GM23338 (cell line): ENCODE measurements at regions not wholly inside any gene's neighbourhood (a gene's known extent, or its start where the extent isn't known, plus 50 kb on each side); places are given as distances from the start of the nearest gene placed in this dataset.

ENCODE experiments used
- ATAC-seq: fragments of 200-7000 bp; cut with Tn5 transposase; 3 replicates; pipeline ENCODE4 v1.9.1; 2020
- DNase-seq: peaks from one replicate; pipeline ENCODE4 v3.0.0-alpha.2; 2015; ENCODE audit warnings: low spot score
- H2AFZ ChIP-seq: fragments of 200-600 bp; sonication (generic); 2 replicates; pipeline ENCODE4 v1.8.0; 2016; ENCODE audit warnings: antibody characterized with exemption, mild to moderate bottlenecking, moderate library complexity
- H3F3A ChIP-seq: fragments of 200-600 bp; sonication (generic); replicated peaks from 2 replicates; pipeline ENCODE4 v1.8.0; 2017; ENCODE audit warnings: antibody characterized with exemption, mixed run types, low read depth
- H3K27ac ChIP-seq: fragments of 200-600 bp; sonication (generic); 2 replicates; pipeline ENCODE4 v1.6.1; 2016; ENCODE audit warnings: low read depth
- H3K27me3 ChIP-seq: fragments of 200-600 bp; sonication (generic); 2 replicates; pipeline ENCODE4 v1.8.0; 2016; ENCODE audit warnings: mild to moderate bottlenecking, mixed run types, moderate library complexity; ENCODE audit not compliant: insufficient read depth
- H3K36me3 ChIP-seq: fragments of 200-600 bp; sonication (generic); 2 replicates; pipeline ENCODE4 v1.8.0; 2016; ENCODE audit warnings: mild to moderate bottlenecking; ENCODE audit not compliant: insufficient read depth
- H3K4me1 ChIP-seq: fragments of 200-600 bp; sonication (generic); 2 replicates; pipeline ENCODE4 v1.8.0; 2016; ENCODE audit warnings: mild to moderate bottlenecking, moderate library complexity; ENCODE audit not compliant: insufficient read depth
- H3K4me2 ChIP-seq: fragments of 200-600 bp; sonication (generic); 2 replicates; pipeline ENCODE4 v1.7.1; 2017; ENCODE audit warnings: mixed run types
- H3K4me3 ChIP-seq: fragments of 200-600 bp; sonication (generic); 2 replicates; pipeline ENCODE4 v1.6.1; 2016; ENCODE audit warnings: mixed run types
- H3K79me2 ChIP-seq: fragments of 200-600 bp; sonication (generic); replicated peaks from 2 replicates; pipeline ENCODE4 v1.8.0; 2017; ENCODE audit warnings: mild to moderate bottlenecking; ENCODE audit not compliant: insufficient read depth
- H3K9me2 ChIP-seq: fragments of 200-600 bp; sonication (generic); 2 replicates; pipeline ENCODE4 v1.8.0; 2017; ENCODE audit not compliant: insufficient read depth
- H4K20me1 ChIP-seq: fragments of 200-600 bp; sonication (generic); replicated peaks from 2 replicates; pipeline ENCODE4 v1.8.0; 2017; ENCODE audit warnings: mild to moderate bottlenecking; ENCODE audit not compliant: insufficient read depth
- H3K27ac Mint-ChIP-seq: 2 replicates; pipeline ENCODE4 v1.8.0; 2020; ENCODE audit warnings: inconsistent platforms, mild to moderate bottlenecking, moderate library complexity, mixed read lengths
- H3K27me3 Mint-ChIP-seq: 3 replicates; pipeline ENCODE4 v1.8.0; 2022; ENCODE audit warnings: low read depth, mild to moderate bottlenecking, moderate library complexity, mixed read lengths, inconsistent platforms; ENCODE audit not compliant: insufficient read depth, poor library complexity
- H3K36me3 Mint-ChIP-seq: 3 replicates; pipeline ENCODE4 v1.8.0; 2021; ENCODE audit warnings: low read depth, mild to moderate bottlenecking, inconsistent platforms, moderate library complexity, mixed read lengths
- H3K4me1 Mint-ChIP-seq: 3 replicates; pipeline ENCODE4 v1.8.0; 2020; ENCODE audit warnings: mild to moderate bottlenecking, inconsistent platforms, mixed read lengths
- H3K4me3 Mint-ChIP-seq: 3 replicates; pipeline ENCODE4 v1.8.0; 2021; ENCODE audit warnings: moderate library complexity, mild to moderate bottlenecking, inconsistent platforms, mixed read lengths
- H3K9me3 Mint-ChIP-seq: 3 replicates; pipeline ENCODE4 v1.8.0; 2020; ENCODE audit warnings: moderate library complexity, mild to moderate bottlenecking, inconsistent platforms, mixed read lengths
- CREB1 ChIP-seq: fragments of 250-450 bp; sonication (Bioruptor Pico); IDR thresholded peaks from 2 replicates; pipeline ENCODE4 v1.5.0; 2020; ENCODE audit warnings: low read depth, mild to moderate bottlenecking, moderate library complexity
- EZH2 ChIP-seq: fragments of 200-600 bp; sonication (generic); IDR thresholded peaks from one replicate; pipeline ENCODE4 v1.8.0; 2017; ENCODE audit warnings: antibody characterized with exemption, mild to moderate bottlenecking, low read depth; ENCODE audit not compliant: unreplicated experiment
- NANOG ChIP-seq: IDR thresholded peaks from 2 replicates; pipeline ENCODE4 v1.6.1; 2016; ENCODE audit warnings: antibody characterized with exemption, borderline replicate concordance
- STAT1 ChIP-seq: IDR thresholded peaks from one replicate; pipeline ENCODE4 v1.6.1; 2016; ENCODE audit warnings: antibody characterized with exemption; ENCODE audit not compliant: unreplicated experiment
- ZNF331 ChIP-seq: fragments of 250-450 bp; sonication (Bioruptor Pico); IDR thresholded peaks from 2 replicates; pipeline ENCODE4 v1.5.0; 2020; ENCODE audit warnings: low read depth, mild to moderate bottlenecking, moderate library complexity
- TF ChIP-seq, protein P1 (sequence below): IDR thresholded peaks from 2 replicates; pipeline ENCODE4 v1.6.1; 2016; ENCODE audit warnings: antibody characterized with exemption
- TF ChIP-seq, protein P2 (sequence below), 2 experiments: fragments of 200-600 bp in 1 of 2; sonication (generic) in 1 of 2; conservative IDR thresholded peaks; 2 replicates each; pipeline versions ENCODE4 v1.5.1 to v1.6.1; 2016 to 2017; ENCODE audit warnings: antibody characterized with exemption in 2 of 2, low read depth in 2 of 2, mild to moderate bottlenecking in 2 of 2, moderate library complexity in 1 of 2
- TF ChIP-seq, protein P3 (sequence below): IDR thresholded peaks from one replicate; pipeline ENCODE4 v1.6.1; 2018; ENCODE audit warnings: antibody characterized with exemption; ENCODE audit not compliant: unreplicated experiment

DNA sequence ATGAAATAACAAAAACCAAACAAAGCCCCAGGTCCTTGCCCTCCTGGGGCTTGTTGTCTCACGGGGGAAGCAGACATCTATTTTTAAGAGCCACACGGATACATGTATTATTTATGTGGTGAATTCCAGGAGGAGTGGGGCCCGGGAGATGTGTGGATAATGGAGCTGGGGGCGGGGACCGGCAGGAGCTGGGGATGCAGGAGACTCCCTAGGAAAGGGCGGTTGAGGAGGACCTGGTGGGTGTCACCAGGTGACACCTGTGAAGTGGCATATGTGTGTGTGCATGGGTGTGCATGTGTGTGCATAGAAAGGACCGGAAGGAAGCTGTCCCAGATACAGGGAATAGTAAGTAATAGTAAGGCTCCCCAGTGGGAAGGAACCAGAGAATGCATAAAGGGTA, 148.9 kb downstream of the URI1 start:
- H3K4me3 Mint-ChIP-seq, result no peak overlapping the region

More for the DNA sequence above, 148.9 kb downstream of the URI1 start:
- no peak overlapping the region for H3K27ac ChIP-seq
- no peak overlapping the region for H2AFZ ChIP-seq
- H3K27ac Mint-ChIP-seq, result no peak overlapping the region
- H3K4me1 Mint-ChIP-seq, result peaks cover 3% of the 10 kb centered on the region; the same call in 1 of the 3 replicates
- DNase-seq (no peak), ATAC-seq (no peak)
- H3K27me3 Mint-ChIP-seq, result peaks cover 6% of the 10 kb centered on the region
- no peaks in the 10 kb centered on the region for H3F3A ChIP-seq
- no peaks in the 10 kb centered on the region for H3K36me3 Mint-ChIP-seq
- no peak overlapping the region for H3K4me2 ChIP-seq
- H3K79me2 ChIP-seq, result no peaks in the 10 kb centered on the region
- H3K36me3 ChIP-seq, result no peaks in the 10 kb centered on the region
- no peaks in the 10 kb centered on the region for H4K20me1 ChIP-seq
- no peak overlapping the region for H3K4me3 ChIP-seq
- TF ChIP-seq NANOG, result no peak
- no peak for TF ChIP-seq CREB1 (CRISPR knock-in tag)
- TF ChIP-seq, protein P1, sequence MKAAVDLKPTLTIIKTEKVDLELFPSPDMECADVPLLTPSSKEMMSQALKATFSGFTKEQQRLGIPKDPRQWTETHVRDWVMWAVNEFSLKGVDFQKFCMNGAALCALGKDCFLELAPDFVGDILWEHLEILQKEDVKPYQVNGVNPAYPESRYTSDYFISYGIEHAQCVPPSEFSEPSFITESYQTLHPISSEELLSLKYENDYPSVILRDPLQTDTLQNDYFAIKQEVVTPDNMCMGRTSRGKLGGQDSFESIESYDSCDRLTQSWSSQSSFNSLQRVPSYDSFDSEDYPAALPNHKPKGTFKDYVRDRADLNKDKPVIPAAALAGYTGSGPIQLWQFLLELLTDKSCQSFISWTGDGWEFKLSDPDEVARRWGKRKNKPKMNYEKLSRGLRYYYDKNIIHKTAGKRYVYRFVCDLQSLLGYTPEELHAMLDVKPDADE, result no peak
- TF ChIP-seq, protein P2, sequence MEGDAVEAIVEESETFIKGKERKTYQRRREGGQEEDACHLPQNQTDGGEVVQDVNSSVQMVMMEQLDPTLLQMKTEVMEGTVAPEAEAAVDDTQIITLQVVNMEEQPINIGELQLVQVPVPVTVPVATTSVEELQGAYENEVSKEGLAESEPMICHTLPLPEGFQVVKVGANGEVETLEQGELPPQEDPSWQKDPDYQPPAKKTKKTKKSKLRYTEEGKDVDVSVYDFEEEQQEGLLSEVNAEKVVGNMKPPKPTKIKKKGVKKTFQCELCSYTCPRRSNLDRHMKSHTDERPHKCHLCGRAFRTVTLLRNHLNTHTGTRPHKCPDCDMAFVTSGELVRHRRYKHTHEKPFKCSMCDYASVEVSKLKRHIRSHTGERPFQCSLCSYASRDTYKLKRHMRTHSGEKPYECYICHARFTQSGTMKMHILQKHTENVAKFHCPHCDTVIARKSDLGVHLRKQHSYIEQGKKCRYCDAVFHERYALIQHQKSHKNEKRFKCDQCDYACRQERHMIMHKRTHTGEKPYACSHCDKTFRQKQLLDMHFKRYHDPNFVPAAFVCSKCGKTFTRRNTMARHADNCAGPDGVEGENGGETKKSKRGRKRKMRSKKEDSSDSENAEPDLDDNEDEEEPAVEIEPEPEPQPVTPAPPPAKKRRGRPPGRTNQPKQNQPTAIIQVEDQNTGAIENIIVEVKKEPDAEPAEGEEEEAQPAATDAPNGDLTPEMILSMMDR (conservative IDR thresholded peaks at IDR 0.05; ENCODE audit: low read depth in 2 of 2), result no peak
- no peak for TF ChIP-seq STAT1
- TF ChIP-seq, protein P3, sequence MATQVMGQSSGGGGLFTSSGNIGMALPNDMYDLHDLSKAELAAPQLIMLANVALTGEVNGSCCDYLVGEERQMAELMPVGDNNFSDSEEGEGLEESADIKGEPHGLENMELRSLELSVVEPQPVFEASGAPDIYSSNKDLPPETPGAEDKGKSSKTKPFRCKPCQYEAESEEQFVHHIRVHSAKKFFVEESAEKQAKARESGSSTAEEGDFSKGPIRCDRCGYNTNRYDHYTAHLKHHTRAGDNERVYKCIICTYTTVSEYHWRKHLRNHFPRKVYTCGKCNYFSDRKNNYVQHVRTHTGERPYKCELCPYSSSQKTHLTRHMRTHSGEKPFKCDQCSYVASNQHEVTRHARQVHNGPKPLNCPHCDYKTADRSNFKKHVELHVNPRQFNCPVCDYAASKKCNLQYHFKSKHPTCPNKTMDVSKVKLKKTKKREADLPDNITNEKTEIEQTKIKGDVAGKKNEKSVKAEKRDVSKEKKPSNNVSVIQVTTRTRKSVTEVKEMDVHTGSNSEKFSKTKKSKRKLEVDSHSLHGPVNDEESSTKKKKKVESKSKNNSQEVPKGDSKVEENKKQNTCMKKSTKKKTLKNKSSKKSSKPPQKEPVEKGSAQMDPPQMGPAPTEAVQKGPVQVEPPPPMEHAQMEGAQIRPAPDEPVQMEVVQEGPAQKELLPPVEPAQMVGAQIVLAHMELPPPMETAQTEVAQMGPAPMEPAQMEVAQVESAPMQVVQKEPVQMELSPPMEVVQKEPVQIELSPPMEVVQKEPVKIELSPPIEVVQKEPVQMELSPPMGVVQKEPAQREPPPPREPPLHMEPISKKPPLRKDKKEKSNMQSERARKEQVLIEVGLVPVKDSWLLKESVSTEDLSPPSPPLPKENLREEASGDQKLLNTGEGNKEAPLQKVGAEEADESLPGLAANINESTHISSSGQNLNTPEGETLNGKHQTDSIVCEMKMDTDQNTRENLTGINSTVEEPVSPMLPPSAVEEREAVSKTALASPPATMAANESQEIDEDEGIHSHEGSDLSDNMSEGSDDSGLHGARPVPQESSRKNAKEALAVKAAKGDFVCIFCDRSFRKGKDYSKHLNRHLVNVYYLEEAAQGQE, result no peak
- no peak for TF ChIP-seq EZH2
- TF ChIP-seq ZNF331 (CRISPR knock-in tag), result no peak
- H3K27me3 ChIP-seq, result no peaks in the 10 kb centered on the region
- H3K9me3 Mint-ChIP-seq, result no peaks in the 10 kb centered on the region; the same call in 2 of the 3 replicates
- no peaks in the 10 kb centered on the region for H3K4me1 ChIP-seq
- peaks cover 5% of the 10 kb centered on the region; the same call in 1 of the 2 replicates for H3K9me2 ChIP-seq
